CD1c-positive myeloid dendritic cell (primary cell): ENCODE measurements at regions not wholly inside any gene's neighbourhood (a gene's known extent, or its start where the extent isn't known, plus 50 kb on each side); places are given as distances from the start of the nearest gene placed in this dataset.

Experiments
- DNase-seq: peaks from one replicate; pipeline ENCODE4 v3.0.0-alpha.2; 2016; ENCODE audit errors: extremely low spot score

DNA sequence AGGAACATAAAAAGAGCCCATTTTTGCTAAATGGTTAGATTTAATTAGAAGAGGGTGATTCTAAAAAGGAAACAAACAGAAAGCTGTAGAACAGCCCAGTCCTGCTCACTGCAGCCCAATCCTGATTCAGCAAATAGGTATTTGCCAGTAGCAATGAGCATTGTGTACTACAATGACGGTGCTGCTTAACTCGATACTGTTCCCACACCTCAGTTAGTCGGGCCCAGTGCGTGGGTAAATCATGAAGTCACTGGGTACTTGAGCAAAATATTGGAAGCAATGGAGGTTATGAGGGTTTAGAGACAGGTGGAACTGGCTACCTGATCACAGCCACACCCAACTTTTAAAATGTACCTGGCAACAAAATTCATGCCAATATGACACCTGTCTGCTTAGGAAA, 101.5 kb upstream of the ADGRL2 start:
- no peak for DNase-seq

DNA sequence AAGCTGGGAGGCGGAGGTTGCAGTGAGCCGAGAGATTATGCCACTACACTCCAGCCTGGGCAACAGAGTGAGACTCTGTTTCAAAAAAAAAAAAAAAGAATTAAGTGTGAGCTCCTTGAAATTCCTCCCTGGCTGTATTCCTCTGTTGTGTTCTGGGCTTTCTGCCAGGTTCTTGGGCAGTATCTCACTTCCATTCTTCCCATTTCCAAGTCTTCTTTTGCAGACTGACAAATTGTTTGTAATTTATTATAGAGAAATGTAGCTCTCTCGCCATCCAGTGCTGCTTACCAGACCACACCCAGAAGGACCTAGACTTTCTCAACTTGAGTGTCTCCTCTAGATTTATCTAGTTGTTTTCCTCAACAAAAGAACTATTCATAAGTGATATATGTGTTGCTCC, 105.0 kb upstream of the ADGRL2 start:
- DNase-seq: no peak

GRCh38 chr1:81693316-81693715, 107.4 kb upstream of the ADGRL2 start:
- DNase-seq: no peak

DNA sequence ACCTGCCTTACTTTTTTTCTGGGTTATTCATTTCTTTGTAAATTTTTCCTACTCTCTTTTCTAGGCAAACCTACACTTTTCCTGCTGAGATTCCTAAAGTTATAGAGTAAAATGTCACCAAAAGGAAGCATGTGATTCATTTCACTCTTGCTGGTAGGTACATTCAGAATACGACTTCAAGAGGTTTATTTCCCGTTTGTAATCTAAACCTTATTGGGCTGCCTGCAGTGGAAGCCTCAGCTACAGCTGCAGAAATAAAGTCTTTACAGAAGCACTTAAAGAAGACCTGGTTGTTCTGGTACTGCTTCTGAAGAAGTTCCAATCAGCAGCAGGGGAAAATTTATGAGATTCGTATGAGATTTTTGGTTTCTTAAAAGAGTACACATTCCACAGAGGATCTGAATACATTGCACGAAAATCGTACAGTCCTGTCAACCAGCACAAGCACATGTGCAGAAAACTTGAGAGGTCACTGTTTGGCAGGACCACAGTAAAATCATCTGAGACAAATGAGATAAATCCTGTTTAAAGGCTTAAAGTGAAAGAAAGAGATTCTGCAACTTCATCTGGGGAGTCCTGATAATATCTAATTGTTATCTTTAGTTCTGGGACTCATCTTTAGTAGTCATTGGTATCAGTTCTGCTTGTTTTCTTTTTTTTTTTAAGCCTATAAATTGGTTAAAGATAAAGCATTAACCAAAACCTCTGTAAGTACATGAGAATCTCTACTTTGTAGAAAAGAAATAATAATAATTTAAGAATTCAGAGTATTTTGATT, 109.9 kb upstream of the ADGRL2 start:
- DNase-seq: no peak

- DNase-seq: no peak
Observed at GRCh38 chr1:81689531-81689941, 111.2 kb upstream of the ADGRL2 start.

DNA sequence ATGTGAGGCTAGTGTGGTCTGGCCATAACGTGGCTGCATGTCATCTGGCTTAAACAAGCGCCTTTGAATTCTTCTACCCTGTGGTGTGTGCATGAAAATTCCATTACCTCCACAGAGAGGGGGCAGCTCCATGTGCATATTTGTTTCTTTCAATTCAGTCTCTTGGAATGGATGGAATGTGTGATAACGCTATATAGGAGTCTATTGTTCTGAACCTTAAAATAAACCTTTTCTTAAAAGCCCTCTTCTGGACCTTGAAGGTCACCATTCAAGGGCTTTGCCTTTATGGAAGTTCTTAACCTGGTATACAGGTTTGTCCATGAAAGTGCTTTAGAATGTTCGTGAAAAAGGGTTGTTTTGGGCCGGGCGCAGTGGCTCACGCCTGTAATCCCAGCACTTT, 118.2 kb upstream of the ADGRL2 start:
- no peak for DNase-seq

DNA sequence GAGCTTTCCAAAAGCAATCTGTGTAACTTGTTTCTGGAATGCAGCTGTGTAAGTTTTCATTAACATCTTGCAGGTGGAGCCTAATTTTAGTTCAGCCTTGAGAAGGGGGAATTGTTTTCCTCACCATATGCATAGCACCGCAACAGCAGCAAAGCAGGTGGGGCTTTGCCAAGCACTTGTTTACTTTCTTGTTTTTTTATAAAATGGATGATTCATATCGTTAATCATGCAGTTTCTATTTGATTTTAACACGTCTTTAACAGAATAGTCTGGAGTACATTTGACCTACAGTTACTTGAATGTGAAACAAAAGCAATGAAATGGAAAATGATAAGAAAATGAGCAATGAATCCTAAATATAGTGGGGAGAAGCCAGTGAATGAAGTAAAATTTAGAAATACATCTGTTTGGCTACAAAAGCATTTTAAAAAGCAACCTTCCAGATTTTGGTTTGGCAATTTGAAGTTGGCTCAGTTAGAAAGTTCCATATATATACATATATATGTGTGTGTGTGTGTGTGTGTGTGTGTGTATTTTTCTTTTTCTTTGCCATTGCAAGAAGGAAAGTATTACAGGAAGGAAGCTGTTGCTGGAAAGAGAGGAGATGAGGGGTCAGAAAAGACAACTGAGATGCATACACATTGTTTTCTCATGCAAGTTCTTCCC, 119.0 kb upstream of the ADGRL2 start:
- DNase-seq: no peak

- no peak for DNase-seq
Observed at GRCh38 chr1:81681114-81681513, 119.6 kb upstream of the ADGRL2 start.

DNA sequence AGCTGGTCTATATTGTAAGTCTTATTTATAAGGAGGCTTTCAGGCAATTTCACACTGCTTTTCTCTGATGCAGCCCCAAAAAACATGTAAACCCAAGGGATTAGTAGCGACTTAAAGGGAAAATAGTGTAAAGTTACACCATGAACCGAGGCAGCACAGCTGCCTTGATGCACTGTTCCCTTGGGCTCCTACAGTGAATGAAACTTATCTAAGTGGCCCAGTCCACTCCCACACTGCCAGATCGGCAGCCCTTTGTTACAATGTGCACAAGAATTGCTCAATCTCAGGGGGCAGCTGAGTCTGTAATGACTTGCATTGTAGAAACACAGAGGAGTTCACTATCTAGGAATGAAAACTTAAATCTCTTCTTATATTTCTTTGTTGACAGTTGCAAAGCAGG, 120.8 kb upstream of the ADGRL2 start:
- no peak for DNase-seq

DNA sequence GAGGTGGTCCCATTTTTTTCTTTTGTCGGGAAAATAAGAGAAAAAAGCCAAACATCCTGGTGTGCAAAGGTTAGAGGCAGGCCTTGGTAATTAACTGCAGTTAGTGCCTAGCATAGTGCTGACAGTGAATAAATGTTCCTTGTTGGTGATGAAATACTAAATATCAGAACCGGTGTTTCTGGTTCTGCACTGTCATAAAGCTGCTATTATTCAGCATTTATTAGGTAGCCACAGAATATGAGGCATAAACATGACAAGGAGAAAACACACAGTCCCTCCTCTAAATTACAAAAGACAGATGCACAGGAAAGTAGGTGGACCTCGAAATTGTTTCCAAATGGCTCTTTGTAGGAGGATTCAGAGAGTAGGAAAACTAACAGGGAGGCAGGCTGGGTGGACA, 122.0 kb upstream of the ADGRL2 start:
- no peak for DNase-seq

DNA sequence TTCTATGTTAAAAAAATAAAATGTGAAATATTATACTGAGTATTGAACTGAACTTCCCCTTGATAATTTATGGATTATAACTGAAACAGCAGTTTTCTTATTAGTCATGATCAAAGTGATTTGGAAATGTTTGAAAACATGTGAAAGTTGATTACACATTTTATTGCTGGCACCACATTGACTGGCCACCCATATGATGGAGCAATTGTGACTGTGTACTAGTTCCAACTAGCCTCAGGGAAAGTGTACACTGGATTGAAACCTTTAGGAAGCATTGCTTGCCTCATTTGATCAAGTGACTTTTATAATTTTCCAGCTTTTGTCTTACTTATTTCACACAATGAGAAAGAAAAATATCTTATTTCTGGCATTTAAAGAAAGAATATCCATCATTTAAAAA, 128.0 kb upstream of the ADGRL2 start:
- no peak for DNase-seq

DNA sequence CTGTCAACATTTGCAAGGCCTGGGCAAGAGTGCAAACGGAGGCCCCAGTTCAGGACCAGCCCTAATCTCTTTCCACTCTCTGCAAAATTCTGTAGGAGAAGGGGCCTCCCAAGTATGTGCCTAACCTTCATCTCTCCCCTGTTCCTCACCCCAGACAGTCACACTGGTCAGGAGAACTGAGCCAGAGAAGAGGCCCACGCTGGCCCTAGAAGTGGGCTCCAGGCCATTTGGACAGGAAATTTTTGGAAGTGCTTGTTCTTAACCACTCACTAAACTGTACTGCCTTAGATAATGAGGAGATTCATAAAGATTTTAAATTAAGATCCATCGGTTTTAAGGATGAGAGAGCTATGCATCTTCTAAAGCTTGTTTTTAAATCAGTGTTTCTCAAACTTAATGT, 129.7 kb upstream of the ADGRL2 start:
- DNase-seq: no peak

- DNase-seq: no peak
Observed at GRCh38 chr1:81670286-81670685, 130.4 kb upstream of the ADGRL2 start.

DNA sequence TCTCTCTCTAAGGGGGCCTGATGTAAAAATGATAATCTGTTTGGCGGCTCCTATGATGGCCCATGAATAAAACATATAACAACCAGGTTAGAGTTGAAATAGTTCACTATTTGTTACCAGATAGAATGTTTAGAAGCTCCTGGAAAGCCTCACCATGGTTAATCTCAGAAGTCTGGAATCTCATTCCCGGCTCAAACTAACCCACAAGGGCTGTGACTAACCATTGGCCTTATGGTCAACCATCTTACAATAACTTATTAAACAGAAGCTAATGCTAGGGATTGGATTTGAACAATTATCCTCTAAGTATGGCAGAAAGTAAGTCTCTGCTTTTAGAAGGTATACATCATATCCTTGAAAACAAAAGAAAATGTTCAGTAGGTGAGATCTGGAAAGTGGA, 134.1 kb upstream of the ADGRL2 start:
- no peak for DNase-seq

- DNase-seq: no peak
Observed at GRCh38 chr1:81664341-81664740, 136.4 kb upstream of the ADGRL2 start.

DNA sequence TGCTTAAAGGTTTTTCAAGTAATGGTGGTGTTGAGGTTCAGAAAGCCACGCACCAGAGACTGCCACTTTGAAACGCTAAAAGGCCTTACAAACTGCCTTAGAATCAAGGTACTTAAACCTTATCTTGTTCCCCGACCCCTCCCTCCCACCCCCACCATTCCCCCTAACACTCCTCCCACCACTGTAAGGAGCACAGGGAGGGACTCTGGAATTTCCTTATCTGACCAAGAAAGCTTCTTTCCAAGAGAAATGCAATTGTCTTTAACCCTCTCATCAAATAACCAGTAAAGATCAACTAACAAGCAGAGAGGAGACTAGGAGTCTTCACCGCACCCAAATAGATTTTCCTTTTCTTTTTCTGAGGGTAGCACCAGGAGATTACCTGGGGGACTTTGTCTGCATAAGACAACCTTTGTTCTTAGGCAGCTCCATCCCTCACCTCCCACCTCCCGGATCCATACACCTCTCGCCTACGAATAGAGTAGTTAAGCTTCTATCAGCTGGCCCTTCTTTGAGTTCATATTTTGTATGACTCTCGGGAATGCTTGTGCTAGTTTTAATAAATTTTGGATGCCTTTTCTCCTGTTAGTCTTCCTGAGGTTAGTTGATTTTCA, 137.7 kb upstream of the ADGRL2 start:
- DNase-seq: no peak

GRCh38 chr1:81660286-81660685, 140.4 kb upstream of the ADGRL2 start:
- no peak for DNase-seq

DNA sequence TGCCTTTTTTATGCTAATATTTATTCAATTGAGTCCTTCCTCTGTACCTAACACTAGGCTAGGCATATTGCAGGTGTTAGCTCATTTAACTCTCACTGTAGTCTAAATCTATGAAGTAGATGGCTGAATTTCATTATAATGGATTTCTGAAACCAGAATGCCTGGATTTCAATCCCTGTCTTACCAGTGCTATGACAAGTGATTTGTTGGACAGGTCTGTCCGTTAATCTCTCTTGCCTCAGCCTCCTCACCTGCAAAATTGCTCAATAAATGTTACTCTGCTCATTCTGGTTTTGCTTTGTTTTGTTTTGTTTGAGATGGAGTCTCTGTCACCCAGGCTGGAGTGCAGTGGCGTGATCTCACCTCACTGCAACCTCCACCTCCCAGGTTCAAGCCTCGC, 146.1 kb upstream of the ADGRL2 start:
- DNase-seq: no peak

DNA sequence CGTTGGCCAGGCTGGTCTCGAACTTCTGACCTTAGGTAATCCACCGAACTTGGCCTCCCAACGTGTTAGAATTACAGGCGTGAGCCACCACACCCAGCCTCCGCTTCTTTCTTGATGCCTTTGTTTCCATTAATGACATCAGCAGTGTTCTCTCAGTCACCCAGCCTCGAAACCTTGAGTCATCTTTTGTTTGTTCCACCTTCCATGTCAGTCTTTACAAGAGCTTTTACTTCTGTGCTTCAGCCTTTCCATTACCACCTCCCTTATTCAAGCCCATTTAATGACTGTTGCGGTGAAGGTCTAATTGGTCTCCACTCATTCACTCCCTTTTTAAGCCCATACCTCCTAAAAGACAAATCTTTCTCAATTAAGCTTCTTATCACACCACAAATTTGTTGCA, 146.6 kb upstream of the ADGRL2 start:
- DNase-seq: no peak

DNA sequence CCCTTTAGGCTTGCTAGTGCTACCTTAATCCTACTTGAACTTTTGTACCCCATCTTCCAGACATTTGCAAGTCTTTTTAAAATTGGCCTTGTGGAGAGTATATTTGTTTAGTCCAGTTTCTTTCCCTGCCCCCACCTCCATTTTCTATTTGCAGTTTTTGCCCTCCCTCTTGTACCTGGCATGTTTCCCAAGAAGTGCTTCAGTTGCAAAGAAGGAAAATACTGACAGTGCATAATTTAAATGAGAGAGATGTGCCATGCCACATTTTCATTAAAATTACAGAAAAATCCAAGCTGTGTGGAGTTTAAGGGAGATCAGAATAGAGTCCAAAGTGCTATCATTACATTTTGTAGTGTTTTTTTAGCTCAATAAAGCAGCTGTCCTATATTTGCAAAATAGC, 150.0 kb upstream of the ADGRL2 start:
- DNase-seq: no peak

- no peak for DNase-seq
Observed at GRCh38 chr1:81635816-81636215, 164.9 kb upstream of the ADGRL2 start.

GRCh38 chr1:81634294-81634693, 166.4 kb upstream of the ADGRL2 start:
- DNase-seq: no peak

- DNase-seq: no peak
Observed at GRCh38 chr1:81619156-81619555, 181.6 kb upstream of the ADGRL2 start.
